ENCODE measurements at regions not wholly inside any gene's neighbourhood (a gene's known extent, or its start where the extent isn't known, plus 50 kb on each side); places are given as distances from the start of the nearest gene placed in this dataset.

- ChIA-PET CTCF (no interaction called here), POLR2A (no interaction called here)
- no peak overlapping the region for H3K27ac Mint-ChIP-seq
- no peak for DNase-seq
- no peaks in the 10 kb centered on the region for H3K27me3 Mint-ChIP-seq
- H3K36me3 Mint-ChIP-seq (ENCODE audit: low read depth): no peaks in the 10 kb centered on the region
- H3K9me3 Mint-ChIP-seq: no peaks in the 10 kb centered on the region
- no peaks in the 10 kb centered on the region for H3K4me1 Mint-ChIP-seq
- H3K4me3 Mint-ChIP-seq: no peak overlapping the region
Measured at GRCh38 chr10:130360826-130361311, 224.7 kb downstream of the GLRX3 start.

- H3K4me3 Mint-ChIP-seq: no peak overlapping the region
- no peaks in the 10 kb centered on the region for H3K36me3 Mint-ChIP-seq (ENCODE audit: low read depth)
- H3K4me1 Mint-ChIP-seq: no peaks in the 10 kb centered on the region
- H3K27me3 Mint-ChIP-seq: no peaks in the 10 kb centered on the region
- ChIA-PET CTCF (no interaction called here), POLR2A (no interaction called here)
- no peak overlapping the region for H3K27ac Mint-ChIP-seq
- DNase-seq: no peak
- H3K9me3 Mint-ChIP-seq: no peaks in the 10 kb centered on the region
Measured at GRCh38 chr10:130361351-130362105, 225.3 kb downstream of the GLRX3 start.

GRCh38 chr10:130362308-130362761, 226.1 kb downstream of the GLRX3 start:
- no peak overlapping the region for H3K4me3 Mint-ChIP-seq
- H3K36me3 Mint-ChIP-seq (ENCODE audit: low read depth): no peaks in the 10 kb centered on the region
- no peaks in the 10 kb centered on the region for H3K27me3 Mint-ChIP-seq
- CTCF ChIA-PET: no interaction called here
- no peaks in the 10 kb centered on the region for H3K9me3 Mint-ChIP-seq
- POLR2A ChIA-PET: no interaction called here
- no peaks in the 10 kb centered on the region for H3K4me1 Mint-ChIP-seq
- DNase-seq: no peak
- no peak overlapping the region for H3K27ac Mint-ChIP-seq

GRCh38 chr10:130363051-130363450, 226.9 kb downstream of the GLRX3 start:
- Mint-ChIP-seq H3K9me3 (no peaks in the 10 kb centered on the region), H3K27me3 (no peaks in the 10 kb centered on the region), H3K27ac (no peak overlapping the region), H3K36me3 (ENCODE audit: low read depth) (no peaks in the 10 kb centered on the region), H3K4me1 (no peaks in the 10 kb centered on the region), H3K4me3 (no peak overlapping the region)
- POLR2A ChIA-PET: no interaction called here
- CTCF ChIA-PET: no interaction called here
- DNase-seq: no peak

- no peaks in the 10 kb centered on the region for H3K9me3 Mint-ChIP-seq
- ChIA-PET POLR2A (no interaction called here), CTCF (no interaction called here)
- no peak for DNase-seq
- H3K4me1 Mint-ChIP-seq: no peaks in the 10 kb centered on the region
- H3K27me3 Mint-ChIP-seq: no peaks in the 10 kb centered on the region
- H3K27ac Mint-ChIP-seq: no peak overlapping the region
- no peak overlapping the region for H3K4me3 Mint-ChIP-seq
- no peaks in the 10 kb centered on the region for H3K36me3 Mint-ChIP-seq (ENCODE audit: low read depth)
Measured at GRCh38 chr10:130363899-130364445, 227.8 kb downstream of the GLRX3 start.

GRCh38 chr10:130364631-130365411, 228.6 kb downstream of the GLRX3 start:
- Mint-ChIP-seq H3K4me3 (no peak overlapping the region), H3K9me3 (no peaks in the 10 kb centered on the region), H3K4me1 (no peaks in the 10 kb centered on the region), H3K36me3 (ENCODE audit: low read depth) (no peaks in the 10 kb centered on the region), H3K27ac (no peak overlapping the region), H3K27me3 (no peaks in the 10 kb centered on the region)
- ChIA-PET POLR2A (no interaction called here), CTCF (no interaction called here)
- DNase-seq: no peak

- Mint-ChIP-seq H3K4me3 (no peak overlapping the region), H3K9me3 (no peaks in the 10 kb centered on the region), H3K27me3 (no peaks in the 10 kb centered on the region), H3K4me1 (no peaks in the 10 kb centered on the region), H3K36me3 (ENCODE audit: low read depth) (no peaks in the 10 kb centered on the region), H3K27ac (no peak overlapping the region)
- ChIA-PET POLR2A (no interaction called here), CTCF (no interaction called here)
- no peak for DNase-seq
Measured at GRCh38 chr10:130368761-130369560, 232.8 kb downstream of the GLRX3 start.

GRCh38 chr10:130369645-130370381, 233.6 kb downstream of the GLRX3 start:
- no peak overlapping the region for H3K4me3 Mint-ChIP-seq
- H3K9me3 Mint-ChIP-seq: no peaks in the 10 kb centered on the region
- no peaks in the 10 kb centered on the region for H3K36me3 Mint-ChIP-seq (ENCODE audit: low read depth)
- H3K4me1 Mint-ChIP-seq: no peaks in the 10 kb centered on the region
- H3K27me3 Mint-ChIP-seq: no peaks in the 10 kb centered on the region
- H3K27ac Mint-ChIP-seq: no peak overlapping the region
- POLR2A ChIA-PET: no interaction called here
- CTCF ChIA-PET: no interaction called here
- no peak for DNase-seq

GRCh38 chr10:130370721-130371120, 234.5 kb downstream of the GLRX3 start:
- no peaks in the 10 kb centered on the region for H3K27me3 Mint-ChIP-seq
- no peak overlapping the region for H3K27ac Mint-ChIP-seq
- H3K9me3 Mint-ChIP-seq: no peaks in the 10 kb centered on the region
- H3K4me3 Mint-ChIP-seq: no peak overlapping the region
- DNase-seq: no peak
- POLR2A ChIA-PET: no interaction called here
- CTCF ChIA-PET: no interaction called here
- H3K4me1 Mint-ChIP-seq: no peaks in the 10 kb centered on the region
- no peaks in the 10 kb centered on the region for H3K36me3 Mint-ChIP-seq (ENCODE audit: low read depth)

GRCh38 chr10:130371156-130371555, 235.0 kb downstream of the GLRX3 start:
- Mint-ChIP-seq H3K27me3 (no peaks in the 10 kb centered on the region), H3K27ac (no peak overlapping the region), H3K36me3 (ENCODE audit: low read depth) (no peaks in the 10 kb centered on the region), H3K4me3 (no peak overlapping the region), H3K9me3 (no peaks in the 10 kb centered on the region), H3K4me1 (no peaks in the 10 kb centered on the region)
- ChIA-PET CTCF (no interaction called here), POLR2A (no interaction called here)
- DNase-seq: no peak

- POLR2A ChIA-PET: no interaction called here
- Mint-ChIP-seq H3K9me3 (no peaks in the 10 kb centered on the region), H3K36me3 (ENCODE audit: low read depth) (no peaks in the 10 kb centered on the region), H3K27ac (no peak overlapping the region), H3K4me1 (no peaks in the 10 kb centered on the region), H3K27me3 (no peaks in the 10 kb centered on the region), H3K4me3 (no peak overlapping the region)
- no peak for DNase-seq
- CTCF ChIA-PET: no interaction called here
Measured at GRCh38 chr10:130371666-130372065, 235.5 kb downstream of the GLRX3 start.

GRCh38 chr10:130372222-130372621, 236.0 kb downstream of the GLRX3 start:
- Mint-ChIP-seq H3K9me3 (no peaks in the 10 kb centered on the region), H3K36me3 (ENCODE audit: low read depth) (no peaks in the 10 kb centered on the region), H3K27me3 (no peaks in the 10 kb centered on the region), H3K4me1 (no peaks in the 10 kb centered on the region), H3K27ac (no peak overlapping the region), H3K4me3 (no peak overlapping the region)
- ChIA-PET POLR2A (no interaction called here), CTCF (no interaction called here)
- DNase-seq: no peak
